H1 (cell line): ENCODE measurements at regions not wholly inside any gene's neighbourhood (a gene's known extent, or its start where the extent isn't known, plus 50 kb on each side); places are given as distances from the start of the nearest gene placed in this dataset.

Source experiments
- CTCF ChIA-PET: fragments of 300-600 bp; sonication (Branson Sonifier 250); formaldehyde crosslinking; loops from one replicate; lab custom pipeline; 2021; ENCODE audit not compliant: partially characterized antibody; lab: Charles Lee
- POLR2A ChIA-PET: fragments of 300-600 bp; sonication (Branson Sonifier 250); formaldehyde crosslinking; loops from one replicate; lab custom pipeline; 2021; ENCODE audit warnings: inconsistent platforms; ENCODE audit not compliant: partially characterized antibody; lab: Charles Lee
- DNase-seq, 2 experiments: peaks; one replicate each; pipeline versions ENCODE4 v3.0.0 to v3.0.0-alpha.2; 2010 to 2022; ENCODE audit warnings: low spot score in 2 of 2, low read depth in 1 of 2, mixed read lengths in 1 of 2
- FAIRE-seq: peaks from 2 replicates; lab custom pipeline; 2011; peaks lifted over from hg19 to GRCh38; lab: Jason Lieb, UNC
- H2AFZ ChIP-seq: 2 replicates; pipeline ENCODE4 v1.8.1; 2012; ENCODE audit warnings: low read length, inconsistent platforms
- H2AK5ac ChIP-seq: 2 replicates; pipeline ENCODE4 v1.6.1; 2013; ENCODE audit warnings: low read depth, low read length
- H2BK120ac ChIP-seq: replicated peaks from 2 replicates; pipeline ENCODE3; 2013; ENCODE audit warnings: low read depth, low read length, inconsistent platforms
- H2BK12ac ChIP-seq: 2 replicates; pipeline ENCODE4 v1.6.1; 2013; ENCODE audit warnings: low read depth, low read length
- H2BK15ac ChIP-seq: 2 replicates; pipeline ENCODE4 v1.6.1; 2013; ENCODE audit warnings: low read length
- H2BK20ac ChIP-seq: 2 replicates; pipeline ENCODE4 v1.6.1; 2013; ENCODE audit warnings: low read length
- H2BK5ac ChIP-seq: 2 replicates; pipeline ENCODE4 v1.6.1; 2013; ENCODE audit warnings: low read depth, low read length
- H3K14ac ChIP-seq: 2 replicates; pipeline ENCODE4 v1.6.1; 2013; ENCODE audit warnings: inconsistent platforms; ENCODE audit not compliant: insufficient read length
- H3K18ac ChIP-seq: 2 replicates; pipeline ENCODE4 v1.6.1; 2013; ENCODE audit warnings: low read length; ENCODE audit errors: extremely low read depth
- H3K23ac ChIP-seq: 2 replicates; pipeline ENCODE4 v1.6.1; 2013; ENCODE audit warnings: inconsistent platforms; ENCODE audit not compliant: insufficient read length
- H3K23me2 ChIP-seq: 2 replicates; pipeline ENCODE4 v1.6.1; 2013; ENCODE audit warnings: low read depth, low read length
- H3K27ac ChIP-seq: 2 replicates; pipeline ENCODE4 v1.6.1; 2011; ENCODE audit warnings: low read depth, low read length, inconsistent platforms
- H3K27me3 ChIP-seq, 4 experiments: replicated peaks in 1 of 4; 1 replicate in 1 of 4; 2 replicates in 3 of 4; pipeline versions ENCODE4 v1.6.1 to v1.8.1; 2011 to 2013; ENCODE audit warnings: low read length in 3 of 4, mild to moderate bottlenecking in 3 of 4, inconsistent platforms in 2 of 4, mixed read lengths in 2 of 4, moderate library complexity in 1 of 4; ENCODE audit not compliant: control insufficient read depth in 3 of 4, insufficient read depth in 3 of 4; ENCODE audit errors: extremely low read depth in 1 of 4
- H3K36me3 ChIP-seq, 4 experiments: 2 replicates each; pipeline versions ENCODE4 v1.6.1 to v1.8.1; 2011 to 2013; ENCODE audit warnings: mild to moderate bottlenecking in 4 of 4, low read length in 3 of 4, moderate library complexity in 2 of 4, control low read depth in 1 of 4, inconsistent platforms in 1 of 4; ENCODE audit not compliant: insufficient read depth in 4 of 4, control insufficient read depth in 2 of 4
- H3K4ac ChIP-seq: replicated peaks from 2 replicates; pipeline ENCODE3; 2013; ENCODE audit warnings: low read length, low read depth, mixed read lengths, inconsistent platforms; ENCODE audit not compliant: insufficient read length
- H3K4me1 ChIP-seq, 4 experiments: replicated peaks in 1 of 4; 1 replicate in 1 of 4; 2 replicates in 3 of 4; pipeline versions ENCODE4 v1.6.1 to v1.8.1; 2011 to 2013; ENCODE audit warnings: low read length in 3 of 4, inconsistent platforms in 2 of 4, mixed read lengths in 1 of 4; ENCODE audit not compliant: insufficient read depth in 4 of 4, control insufficient read depth in 3 of 4
- H3K4me2 ChIP-seq, 2 experiments: 2 replicates each; pipeline versions ENCODE4 v1.6.1 to v1.8.1; 2011 to 2013; ENCODE audit warnings: low read depth in 2 of 2, low read length in 2 of 2, control low read depth in 1 of 2, inconsistent platforms in 1 of 2, mild to moderate bottlenecking in 1 of 2; ENCODE audit not compliant: insufficient read depth in 1 of 2
- H3K4me3 ChIP-seq, 4 experiments: fragments of 200-600, 300-600 bp in 1 of 4; sonication (generic), shearing (Covaris generic), sonication (Bioruptor Twin) in 1 of 4; 2 replicates each; pipeline versions ENCODE4 v1.5.1 to v1.8.1; 2011 to 2016; ENCODE audit warnings: low read length in 4 of 4, low read depth in 3 of 4, control low read depth in 2 of 4, inconsistent platforms in 2 of 4, mild to moderate bottlenecking in 2 of 4, mixed read lengths in 1 of 4, moderate library complexity in 1 of 4; ENCODE audit not compliant: insufficient read depth in 2 of 4; ENCODE audit errors: extremely low read depth in 1 of 4
- H3K56ac ChIP-seq: replicated peaks from 2 replicates; pipeline ENCODE3; 2013; ENCODE audit warnings: low read depth, mild to moderate bottlenecking, mixed read lengths, low read length, inconsistent platforms; ENCODE audit not compliant: insufficient read length
- H3K79me1 ChIP-seq: 2 replicates; pipeline ENCODE4 v1.6.1; 2013; ENCODE audit warnings: low read depth, low read length, control low read depth
- H3K79me2 ChIP-seq, 2 experiments: 2 replicates each; pipeline versions ENCODE4 v1.6.1 to v1.8.1; 2012 to 2013; ENCODE audit warnings: low read length in 2 of 2, mild to moderate bottlenecking in 2 of 2, inconsistent platforms in 1 of 2; ENCODE audit not compliant: insufficient read depth in 2 of 2, control insufficient read depth in 1 of 2
- H3K9ac ChIP-seq, 4 experiments: replicated peaks in 1 of 4; 1 replicate in 1 of 4; 2 replicates in 3 of 4; pipeline versions ENCODE4 v1.6.1 to v1.8.1; 2011 to 2013; ENCODE audit warnings: low read depth in 3 of 4, low read length in 3 of 4, control low read depth in 2 of 4, mild to moderate bottlenecking in 2 of 4, moderate library complexity in 2 of 4, inconsistent platforms in 1 of 4; ENCODE audit errors: extremely low read depth in 1 of 4
- H3K9me3 ChIP-seq, 2 experiments: 2 replicates each; pipeline versions ENCODE4 v1.6.1 to v1.8.1; 2012 to 2013; ENCODE audit warnings: mild to moderate bottlenecking in 2 of 2, moderate library complexity in 2 of 2, control low read depth in 1 of 2, inconsistent platforms in 1 of 2, low read depth in 1 of 2, low read length in 1 of 2, mixed read lengths in 1 of 2; ENCODE audit not compliant: insufficient read depth in 2 of 2
- H4K20me1 ChIP-seq, 2 experiments: replicated peaks in 1 of 2; 2 replicates each; pipeline versions ENCODE3 to v1.8.1; 2011 to 2013; ENCODE audit warnings: inconsistent platforms in 2 of 2, low read length in 2 of 2, mild to moderate bottlenecking in 1 of 2; ENCODE audit not compliant: insufficient read depth in 2 of 2, control insufficient read depth in 1 of 2
- H4K5ac ChIP-seq: 2 replicates; pipeline ENCODE4 v1.6.1; 2013; ENCODE audit warnings: low read length, low read depth, mixed read lengths, inconsistent platforms; ENCODE audit not compliant: insufficient read length
- H4K8ac ChIP-seq: 2 replicates; pipeline ENCODE4 v1.8.0; 2013; ENCODE audit warnings: mild to moderate bottlenecking, moderate library complexity, low read length, inconsistent platforms; ENCODE audit not compliant: insufficient read depth; ENCODE audit errors: extremely low read depth
- H4K91ac ChIP-seq: replicated peaks from 2 replicates; pipeline ENCODE3; 2013; ENCODE audit warnings: low read length, mixed read lengths, inconsistent platforms; ENCODE audit not compliant: insufficient read length
- FOSL1 ChIP-seq: IDR thresholded peaks from 2 replicates; pipeline ENCODE4 v1.6.1; 2011; ENCODE audit warnings: mild to moderate bottlenecking, low read depth, low read length, moderate library complexity; ENCODE audit not compliant: insufficient read depth
- GABPA ChIP-seq: IDR thresholded peaks from 2 replicates; pipeline ENCODE4 v1.6.1; 2011; ENCODE audit warnings: mild to moderate bottlenecking, low read length, moderate library complexity, borderline replicate concordance; ENCODE audit not compliant: insufficient read depth
- JUND ChIP-seq: IDR thresholded peaks from 2 replicates; pipeline ENCODE4 v1.6.1; 2011; ENCODE audit warnings: mild to moderate bottlenecking, improper control_type of control experiment, low read length
- YY1 ChIP-seq: IDR thresholded peaks from 2 replicates; pipeline ENCODE4 v1.6.1; 2011; ENCODE audit warnings: low read depth, mild to moderate bottlenecking, low read length

GRCh38 chr1:68796888-68797287 is 300.0 kb upstream of the DEPDC1 start:
- Histone ChIP-seq H3K4me3 (no peak overlapping the region), H4K20me1 (no peaks in the 10 kb centered on the region), H3K23me2 (no peaks in the 10 kb centered on the region), H3K18ac (no peak overlapping the region), H3K79me1 (no peaks in the 10 kb centered on the region), H3K14ac (no peak overlapping the region), H2BK12ac (no peak overlapping the region), H2BK15ac (no peak overlapping the region), H3K79me2 (no peaks in the 10 kb centered on the region), H3K4ac (no peak overlapping the region), H3K56ac (no peak overlapping the region), H3K27ac (no peak overlapping the region), H4K91ac (no peak overlapping the region), H3K4me1 (no peaks in the 10 kb centered on the region), H3K36me3 (no peaks in the 10 kb centered on the region), H4K5ac (no peak overlapping the region), H4K8ac (no peak overlapping the region), H2AFZ (no peak overlapping the region), H3K4me2 (no peak overlapping the region), H3K9ac (no peak overlapping the region), H3K27me3 (no peaks in the 10 kb centered on the region), H3K9me3 (no peaks in the 10 kb centered on the region), H2BK120ac (no peak overlapping the region), H2BK5ac (no peak overlapping the region), H2BK20ac (no peak overlapping the region), H2AK5ac (no peak overlapping the region), H3K23ac (no peak overlapping the region)
- DNase-seq (no peak), FAIRE-seq (no peak)
- ChIA-PET POLR2A (no interaction called here), CTCF (no interaction called here)
- TF ChIP-seq GABPA = no peak
- TF ChIP-seq JUND = no peak
- no peak for TF ChIP-seq FOSL1
- no peak for TF ChIP-seq YY1
